GM19467 (cell line): ENCODE measurements at regions not wholly inside any gene's neighbourhood (a gene's known extent, or its start where the extent isn't known, plus 50 kb on each side); places are given as distances from the start of the nearest gene placed in this dataset.
"Not testable (repeated sequence)": the region's sequence is repeated elsewhere in the genome, so short reads cannot be mapped to it uniquely, and the experiment has no call there.

Source experiments
- ATAC-seq: cut with Tn5 transposase; IDR thresholded peaks from one replicate; pipeline ENCODE4 v1.9.1; 2021; ENCODE audit warnings: mild to moderate bottlenecking, moderate library complexity; ENCODE audit not compliant: unreplicated experiment

- no peak for ATAC-seq
Measured at GRCh38 chr9:100639854-100640253, 62.0 kb downstream of the CAVIN4 start.

GRCh38 chr9:100640447-100641050 is 62.7 kb downstream of the CAVIN4 start:
- no peak for ATAC-seq

- ATAC-seq: no peak
Measured at GRCh38 chr9:100641166-100641565, 63.3 kb downstream of the CAVIN4 start.

- ATAC-seq: no peak
Measured at GRCh38 chr9:100652850-100653249, 75.0 kb downstream of the CAVIN4 start.

GRCh38 chr9:100653643-100654334 is 75.9 kb downstream of the CAVIN4 start:
- ATAC-seq: no peak

- ATAC-seq: not testable (repeated sequence)
Measured at GRCh38 chr9:100656851-100657250, 79.0 kb downstream of the CAVIN4 start.

GRCh38 chr9:100661668-100662067 is 83.8 kb downstream of the CAVIN4 start:
- no peak for ATAC-seq

GRCh38 chr9:100662122-100662521 is 84.2 kb downstream of the CAVIN4 start:
- ATAC-seq: no peak

- ATAC-seq: no peak
Measured at GRCh38 chr9:100667448-100667847, 89.6 kb downstream of the CAVIN4 start.

- no peak for ATAC-seq
Measured at GRCh38 chr9:100668024-100668423, 90.1 kb downstream of the CAVIN4 start.

GRCh38 chr9:100669968-100670367 is 92.1 kb downstream of the CAVIN4 start:
- no peak for ATAC-seq

GRCh38 chr9:100670719-100671118 is 92.8 kb downstream of the CAVIN4 start:
- peak; percentile 56 for ATAC-seq

GRCh38 chr9:100671898-100672297 is 94.0 kb downstream of the CAVIN4 start:
- no peak for ATAC-seq

- ATAC-seq: no peak
Measured at GRCh38 chr9:100673249-100673648, 95.4 kb downstream of the CAVIN4 start.

GRCh38 chr9:100674419-100675122 is 96.7 kb downstream of the CAVIN4 start:
- no peak for ATAC-seq

GRCh38 chr9:100679834-100680233 is 102.0 kb downstream of the CAVIN4 start:
- no peak for ATAC-seq

- no peak for ATAC-seq
Measured at GRCh38 chr9:100686420-100686819, 108.5 kb downstream of the CAVIN4 start.

- ATAC-seq: no peak
Measured at GRCh38 chr9:100689635-100690034, 111.8 kb downstream of the CAVIN4 start.

GRCh38 chr9:100690438-100690837 is 112.6 kb downstream of the CAVIN4 start:
- ATAC-seq: no peak

- no peak for ATAC-seq
Measured at GRCh38 chr9:100697339-100697738, 119.5 kb downstream of the CAVIN4 start.

GRCh38 chr9:100698945-100699344 is 121.1 kb downstream of the CAVIN4 start:
- ATAC-seq: no peak

- no peak for ATAC-seq
Measured at GRCh38 chr9:100699668-100700067, 121.8 kb downstream of the CAVIN4 start.
